ENCODE measurements at regions not wholly inside any gene's neighbourhood (a gene's known extent, or its start where the extent isn't known, plus 50 kb on each side); places are given as distances from the start of the nearest gene placed in this dataset.

GRCh38 chr7:130960208-130960988, 226.4 kb upstream of the KLF14 start:
- no peak overlapping the region for H3K4me3 ChIP-seq (ENCODE audit: low read length)
- peak; percentile 91 for DNase-seq (ENCODE audit: low read depth)
- TF ChIP-seq, protein P1, sequence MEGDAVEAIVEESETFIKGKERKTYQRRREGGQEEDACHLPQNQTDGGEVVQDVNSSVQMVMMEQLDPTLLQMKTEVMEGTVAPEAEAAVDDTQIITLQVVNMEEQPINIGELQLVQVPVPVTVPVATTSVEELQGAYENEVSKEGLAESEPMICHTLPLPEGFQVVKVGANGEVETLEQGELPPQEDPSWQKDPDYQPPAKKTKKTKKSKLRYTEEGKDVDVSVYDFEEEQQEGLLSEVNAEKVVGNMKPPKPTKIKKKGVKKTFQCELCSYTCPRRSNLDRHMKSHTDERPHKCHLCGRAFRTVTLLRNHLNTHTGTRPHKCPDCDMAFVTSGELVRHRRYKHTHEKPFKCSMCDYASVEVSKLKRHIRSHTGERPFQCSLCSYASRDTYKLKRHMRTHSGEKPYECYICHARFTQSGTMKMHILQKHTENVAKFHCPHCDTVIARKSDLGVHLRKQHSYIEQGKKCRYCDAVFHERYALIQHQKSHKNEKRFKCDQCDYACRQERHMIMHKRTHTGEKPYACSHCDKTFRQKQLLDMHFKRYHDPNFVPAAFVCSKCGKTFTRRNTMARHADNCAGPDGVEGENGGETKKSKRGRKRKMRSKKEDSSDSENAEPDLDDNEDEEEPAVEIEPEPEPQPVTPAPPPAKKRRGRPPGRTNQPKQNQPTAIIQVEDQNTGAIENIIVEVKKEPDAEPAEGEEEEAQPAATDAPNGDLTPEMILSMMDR (conservative IDR thresholded peaks at IDR 0.05; ENCODE audit: low read depth, low read length), result no peak

- TF ChIP-seq, protein P1 (conservative IDR thresholded peaks at IDR 0.05; ENCODE audit: low read depth, low read length), result no peak
- H3K4me3 ChIP-seq (ENCODE audit: low read length), result no peak overlapping the region
- no peak for DNase-seq (ENCODE audit: low read depth)
Measured at GRCh38 chr7:130961128-130961601, 227.2 kb upstream of the KLF14 start.

DNA sequence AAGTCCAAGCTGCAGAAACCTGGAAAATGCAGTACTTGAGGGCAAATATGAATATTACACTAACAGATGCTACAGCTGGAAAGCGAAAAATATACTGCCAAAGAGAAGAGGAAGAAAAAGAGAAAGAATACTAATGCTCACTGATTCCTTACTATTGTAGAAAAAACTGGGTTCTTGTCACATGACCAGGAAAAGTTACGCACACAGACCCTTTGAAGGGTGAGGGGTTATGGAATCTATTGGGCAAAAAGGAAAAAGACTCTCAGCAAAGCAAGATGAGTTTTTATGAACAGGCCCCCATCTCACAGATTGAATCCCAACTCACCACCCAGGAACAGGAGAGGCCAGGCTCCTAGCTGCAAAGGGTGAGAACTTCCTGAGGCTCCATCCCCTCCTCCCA, 228.1 kb upstream of the KLF14 start:
- H3K4me3 ChIP-seq (ENCODE audit: low read length), result no peak overlapping the region
- no peak for DNase-seq (ENCODE audit: low read depth)
- TF ChIP-seq, protein P1 (conservative IDR thresholded peaks at IDR 0.05; ENCODE audit: low read depth, low read length), result no peak

DNA sequence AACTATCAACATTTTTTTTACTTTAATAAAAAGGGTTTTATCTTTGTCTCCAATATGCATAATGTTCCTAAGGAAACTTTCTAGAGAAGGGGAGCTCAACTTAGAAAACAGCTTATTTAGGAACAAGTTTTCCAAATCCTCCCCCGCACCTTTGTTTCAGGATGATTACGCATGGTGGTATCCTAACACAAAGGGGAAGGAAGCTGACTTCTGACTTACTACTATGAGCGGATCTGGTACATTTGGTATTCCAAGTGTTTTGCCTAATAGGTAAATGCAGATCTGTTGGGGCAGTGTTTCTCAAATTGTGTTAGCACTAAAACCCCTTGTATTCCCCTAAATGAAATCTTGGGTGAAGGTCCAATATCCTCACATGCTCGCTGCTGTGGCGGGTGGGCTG, 229.3 kb upstream of the KLF14 start:
- no peak overlapping the region for H3K4me3 ChIP-seq (ENCODE audit: low read length)
- TF ChIP-seq, protein P1 (conservative IDR thresholded peaks at IDR 0.05; ENCODE audit: low read depth, low read length), result no peak
- DNase-seq (ENCODE audit: low read depth), result no peak

GRCh38 chr7:130965515-130965914, 231.5 kb upstream of the KLF14 start:
- H3K4me3 ChIP-seq (ENCODE audit: low read length), result no peak overlapping the region
- TF ChIP-seq, protein P1 (conservative IDR thresholded peaks at IDR 0.05; ENCODE audit: low read depth, low read length), result no peak
- no peak for DNase-seq (ENCODE audit: low read depth)

DNA sequence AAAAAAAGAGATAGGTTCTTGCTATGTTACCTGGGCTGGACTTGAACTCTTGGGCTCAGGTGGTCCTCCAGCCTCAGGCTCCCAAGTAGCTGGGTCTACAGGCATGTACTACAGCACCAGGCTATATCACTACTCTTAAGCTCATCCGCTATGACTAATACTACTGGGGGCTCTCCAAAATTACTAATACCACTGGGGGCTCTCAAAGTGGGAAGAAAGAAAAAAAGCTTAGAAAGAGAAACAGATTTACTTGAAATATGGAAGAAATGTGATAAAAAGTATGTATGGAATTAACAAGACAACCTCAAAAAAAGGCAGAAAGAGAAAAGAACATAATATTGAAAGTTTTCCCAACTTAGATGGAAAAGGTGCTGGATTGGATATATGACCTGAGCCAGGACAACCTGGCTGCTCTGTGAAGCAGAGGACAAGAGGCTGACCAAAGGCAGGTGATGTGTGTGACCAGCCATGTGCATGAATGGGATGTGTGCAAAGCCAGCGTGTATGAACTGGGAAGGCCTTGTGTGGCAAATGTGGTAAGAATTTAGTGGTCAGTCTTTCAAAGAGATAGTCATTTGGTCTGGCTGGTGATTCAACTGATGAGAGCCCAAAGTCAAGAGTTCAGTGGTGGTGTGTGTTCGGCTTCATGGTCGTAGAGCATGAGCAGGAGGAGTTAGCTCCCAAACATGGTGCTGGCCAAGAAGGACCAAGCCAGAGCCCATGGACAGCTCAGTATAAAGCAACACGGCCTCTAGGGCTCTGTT, 232.4 kb upstream of the KLF14 start:
- TF ChIP-seq, protein P1 (conservative IDR thresholded peaks at IDR 0.05; ENCODE audit: low read depth, low read length), result no peak
- H3K4me3 ChIP-seq (ENCODE audit: low read length), result no peak overlapping the region
- no peak for DNase-seq (ENCODE audit: low read depth)
